ENCODE measurements at regions not wholly inside any gene's neighbourhood (a gene's known extent, or its start where the extent isn't known, plus 50 kb on each side); places are given as distances from the start of the nearest gene placed in this dataset.
A peak's percentile ranks its signal among the peaks of the same experiment; 100 is the strongest.
"Not testable (repeated sequence)": the region's sequence is repeated elsewhere in the genome, so short reads cannot be mapped to it uniquely, and the experiment has no call there.

GRCh38 chr11:13183826-13184196, 93.8 kb upstream of the BMAL1 start:
- DNase-seq: no peak

DNA sequence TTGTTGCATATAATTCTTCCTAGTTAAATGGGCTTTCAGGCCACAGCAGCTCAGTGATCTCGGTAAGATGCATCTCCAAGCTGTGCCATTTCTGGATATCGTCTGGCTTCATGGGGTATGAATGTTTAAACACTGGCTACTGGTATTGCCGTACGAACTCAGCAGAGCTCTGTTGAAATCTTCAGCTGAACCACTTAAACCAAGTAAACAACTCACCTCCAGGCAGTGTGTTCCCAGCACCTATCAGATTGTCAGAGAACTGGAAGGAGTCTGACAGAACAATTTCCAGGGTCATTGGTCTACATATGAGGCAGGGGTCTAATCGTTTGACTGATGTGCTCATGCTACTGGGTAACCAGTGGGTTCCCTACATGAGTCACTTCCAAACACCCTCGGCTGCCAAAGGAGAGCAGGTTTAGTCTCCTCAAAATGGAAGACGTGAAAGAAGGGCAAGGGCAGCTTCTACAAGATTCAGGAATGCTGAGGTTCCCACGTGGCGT, 93.2 kb upstream of the BMAL1 start:
- no peak for DNase-seq

- no peak for DNase-seq
These were observed 89.4 kb upstream of the BMAL1 start for GRCh38 chr11:13188179-13188578.

DNA sequence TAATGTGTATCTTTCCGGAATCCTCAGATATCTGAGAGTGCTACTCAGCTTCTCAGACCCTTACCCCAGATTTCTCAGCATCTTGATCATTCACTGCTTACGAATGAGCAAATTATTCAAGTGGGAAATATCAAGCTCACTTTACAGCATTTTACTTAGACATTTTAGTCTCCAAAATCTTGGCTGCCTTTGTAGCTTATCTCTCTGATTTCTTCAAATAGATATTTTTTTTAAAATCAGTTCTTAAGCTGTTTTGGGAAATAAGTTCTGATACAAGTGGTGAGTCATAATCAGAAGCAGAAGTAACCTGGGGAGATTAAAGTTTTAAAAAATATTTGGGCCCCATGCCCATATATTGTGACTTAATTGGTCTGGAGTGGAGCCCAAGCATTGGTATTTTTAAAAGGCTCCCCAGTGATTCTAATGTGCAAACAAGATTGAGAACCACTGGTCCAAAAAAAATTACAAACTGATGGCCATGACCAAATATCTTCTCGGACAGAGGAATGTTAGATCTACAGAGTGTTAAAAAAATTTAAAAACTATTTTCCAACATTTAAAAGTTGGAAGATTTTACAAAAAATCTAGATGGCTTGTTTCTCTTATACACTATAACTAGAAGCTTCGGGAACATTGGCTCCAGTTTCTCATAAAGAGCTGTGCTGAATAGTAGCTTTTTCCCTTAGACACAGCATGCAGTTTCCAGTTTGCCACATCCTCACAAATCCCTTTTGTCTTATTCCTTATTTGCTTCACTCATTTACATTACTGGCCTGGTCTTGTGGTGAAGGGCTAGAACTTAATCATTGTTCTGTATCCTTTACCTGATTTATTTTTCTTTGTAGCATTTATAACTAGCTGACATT, 87.8 kb upstream of the BMAL1 start:
- no peak for DNase-seq

DNA sequence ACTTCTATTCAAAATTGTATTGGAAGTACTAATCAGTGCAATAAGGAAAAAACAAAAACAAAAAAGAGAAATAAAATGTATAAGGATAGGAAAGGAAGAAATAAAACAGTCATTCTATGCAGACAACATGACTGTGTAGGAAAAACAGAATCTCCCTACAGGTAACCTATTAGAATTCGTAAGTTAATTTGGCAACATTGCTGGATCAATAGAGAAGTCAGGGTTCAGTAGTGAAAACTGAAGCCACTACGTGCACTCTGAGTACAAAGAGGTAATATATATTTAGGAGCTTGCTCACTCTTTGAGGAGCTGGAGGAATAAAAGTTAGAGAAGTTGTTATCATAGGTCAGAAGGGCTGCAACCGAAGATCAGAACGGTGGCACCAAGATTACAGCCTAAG, 84.0 kb upstream of the BMAL1 start:
- DNase-seq: no peak

GRCh38 chr11:13197374-13197773, 80.2 kb upstream of the BMAL1 start:
- DNase-seq: not testable (repeated sequence)

- peak in 1 of 5 experiments; percentile 20 for DNase-seq
These were observed 72.1 kb upstream of the BMAL1 start for GRCh38 chr11:13205486-13205885.

GRCh38 chr11:13206086-13206640, 71.4 kb upstream of the BMAL1 start:
- DNase-seq: peak in 1 of 5 experiments; percentile 51

DNA sequence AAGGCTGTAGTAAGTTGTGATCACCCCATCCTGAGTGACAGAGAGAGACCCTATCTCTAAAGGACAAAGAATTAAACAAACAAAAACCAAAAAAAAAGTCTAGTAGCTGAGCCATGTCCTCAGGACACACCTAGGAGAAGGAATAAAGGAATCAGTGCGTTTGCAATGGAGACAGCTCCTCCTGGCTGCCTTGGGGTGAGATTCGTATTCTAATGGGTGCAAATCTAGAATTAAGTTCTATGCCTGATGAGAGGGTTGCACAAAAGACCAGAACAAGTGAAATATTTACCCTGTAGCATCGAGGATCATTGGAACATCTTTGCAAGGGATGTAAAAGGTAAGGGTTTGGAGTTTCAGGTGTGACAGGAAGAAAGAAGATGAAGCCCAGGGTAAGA, 70.3 kb upstream of the BMAL1 start:
- DNase-seq: no peak

DNA sequence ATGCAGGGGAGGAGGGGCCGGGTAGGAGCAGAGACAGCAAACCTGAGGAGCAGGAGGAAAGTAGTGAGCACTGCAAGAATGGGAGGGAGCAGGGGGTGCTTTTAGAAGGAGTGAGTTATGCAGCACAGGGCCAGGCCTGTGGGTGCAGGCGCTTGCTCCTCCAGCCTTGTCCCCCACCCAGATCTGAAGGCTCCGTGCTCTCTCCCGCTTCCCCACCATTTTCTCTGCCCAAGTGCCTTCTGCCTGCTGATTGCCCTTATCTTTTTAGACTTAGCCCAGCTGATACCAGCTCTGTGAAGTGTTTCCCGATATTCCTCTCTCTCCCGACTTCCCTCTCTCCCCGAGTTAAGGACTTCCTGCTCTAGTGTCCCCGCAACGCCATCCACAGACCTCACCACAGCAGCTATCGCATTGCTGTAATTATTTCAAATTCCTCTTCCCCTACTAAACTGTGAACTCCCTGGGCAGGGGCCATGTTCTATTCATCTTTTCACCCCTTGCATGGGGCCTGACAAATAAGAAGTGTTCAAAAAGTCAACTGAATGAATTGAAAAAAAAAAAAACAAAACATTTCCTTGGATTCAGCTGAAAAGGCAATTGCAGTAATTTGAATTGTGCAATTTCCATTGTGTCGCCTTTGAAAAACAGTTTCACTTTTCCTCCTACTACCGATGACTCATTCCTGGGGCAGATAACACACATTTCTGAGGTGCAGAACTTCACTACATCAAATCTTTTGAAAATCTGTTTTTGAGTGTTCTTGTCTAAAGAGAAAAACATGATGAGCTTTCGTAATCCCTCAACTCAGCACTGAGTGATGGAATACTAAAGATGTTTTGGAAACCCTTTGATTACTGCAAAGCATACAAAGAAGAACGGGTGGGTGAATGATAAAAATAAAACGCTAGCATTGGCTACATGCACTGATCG, 69.7 kb upstream of the BMAL1 start:
- DNase-seq: peak in 2 of 5 experiments; percentile 15 to 86

GRCh38 chr11:13208921-13209320, 68.7 kb upstream of the BMAL1 start:
- DNase-seq: no peak

DNA sequence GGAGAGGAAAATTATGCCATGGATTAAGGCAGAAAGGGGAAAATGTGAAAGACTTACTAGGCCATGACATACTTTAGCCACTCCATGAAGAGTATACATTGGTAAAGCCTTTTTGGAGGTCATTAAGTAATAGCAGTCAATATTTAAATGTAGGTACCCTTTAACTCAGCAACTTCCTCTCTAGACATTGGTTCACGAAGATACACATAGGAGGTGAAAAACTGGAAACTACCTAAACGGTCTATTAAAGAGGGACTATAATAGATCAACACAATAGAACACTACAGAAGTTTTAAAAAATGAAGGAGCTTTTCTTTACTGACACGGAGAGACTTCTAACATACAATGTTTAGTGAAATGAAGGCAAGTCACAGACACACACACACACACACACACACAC, 68.2 kb upstream of the BMAL1 start:
- DNase-seq: no peak

GRCh38 chr11:13210424-13210823, 67.2 kb upstream of the BMAL1 start:
- peak in 1 of 5 experiments; percentile 45 for DNase-seq

DNA sequence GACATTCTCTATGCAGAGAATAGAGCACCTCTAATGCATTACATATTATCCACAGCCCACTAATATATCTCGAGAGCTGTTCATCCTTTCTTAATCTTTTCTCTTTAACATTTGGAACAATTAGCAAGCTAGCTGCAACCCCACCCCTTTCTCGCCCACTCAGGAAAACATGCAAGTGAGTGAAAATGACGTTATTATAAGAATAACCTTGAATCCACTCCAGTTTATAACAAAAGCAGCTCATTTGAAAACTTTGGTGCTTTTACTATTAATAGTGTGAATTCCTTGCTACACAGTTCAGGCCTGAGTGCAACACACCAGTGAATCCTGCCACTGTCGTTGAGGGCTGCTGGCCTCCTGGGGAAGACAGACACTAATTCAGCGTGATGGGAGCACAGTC, 63.3 kb upstream of the BMAL1 start:
- no peak for DNase-seq

DNA sequence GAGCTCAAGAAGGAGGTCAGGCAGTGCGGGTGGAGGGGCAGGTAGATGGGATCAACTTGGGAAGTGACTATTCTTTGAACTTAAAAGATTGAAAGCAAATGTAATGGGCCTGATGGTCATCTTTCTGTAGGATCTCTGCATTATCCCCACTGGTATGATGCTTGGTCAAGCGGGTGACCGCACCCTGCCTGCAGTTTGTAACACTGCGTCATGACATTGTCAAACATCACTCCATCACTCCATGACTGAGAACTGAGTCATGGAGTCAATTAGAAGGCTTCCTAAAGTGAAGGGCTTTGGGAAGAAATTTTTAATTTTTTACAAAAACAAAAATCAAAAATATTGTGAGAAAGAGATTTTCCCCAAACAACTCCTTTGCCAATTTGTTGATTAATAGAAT, 62.4 kb upstream of the BMAL1 start:
- no peak for DNase-seq

- DNase-seq: no peak
These were observed 61.4 kb upstream of the BMAL1 start for GRCh38 chr11:13216019-13216710.

GRCh38 chr11:13216711-13217075, 60.9 kb upstream of the BMAL1 start:
- DNase-seq: no peak

DNA sequence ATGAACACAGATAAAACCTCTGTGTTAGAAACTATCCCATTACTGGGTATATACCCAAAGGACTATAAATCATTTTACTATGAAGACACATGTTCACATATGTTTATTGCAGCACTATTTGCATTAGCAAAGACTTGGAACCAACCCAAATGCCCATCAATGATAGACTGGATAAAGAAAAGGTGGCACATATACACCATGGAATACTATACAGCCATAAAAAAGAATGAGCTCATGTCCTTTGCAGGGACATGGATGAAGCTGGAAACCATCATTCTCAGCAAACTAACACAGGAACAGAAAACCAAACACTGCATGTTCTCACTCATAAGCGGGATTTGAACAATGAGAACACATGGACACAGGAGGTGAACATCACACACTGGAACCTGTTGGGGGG, 58.9 kb upstream of the BMAL1 start:
- not testable (repeated sequence) for DNase-seq

GRCh38 chr11:13220148-13220547, 57.4 kb upstream of the BMAL1 start:
- DNase-seq: no peak

GRCh38 chr11:13221722-13222121, 55.9 kb upstream of the BMAL1 start:
- DNase-seq: no peak

DNA sequence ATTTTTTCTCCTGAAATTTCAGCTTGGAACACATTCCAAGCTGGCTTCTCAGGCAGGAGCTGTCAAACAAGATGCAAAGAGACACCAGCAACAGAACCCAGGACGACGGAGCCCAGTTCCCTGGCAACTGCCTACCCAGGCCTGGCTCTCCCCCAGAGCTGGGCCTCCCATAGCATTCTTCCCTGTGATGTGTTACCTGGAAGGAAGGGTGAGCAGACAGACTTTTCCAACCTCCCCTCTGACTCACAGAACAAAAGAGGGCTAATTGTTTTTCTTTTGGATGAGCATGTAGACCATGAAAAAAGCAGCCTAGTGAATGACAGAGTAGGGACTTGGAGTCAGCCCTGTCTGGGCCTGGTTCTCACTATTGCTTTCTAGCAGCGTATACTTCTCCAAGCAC, 55.3 kb upstream of the BMAL1 start:
- DNase-seq: no peak

- no peak for DNase-seq
These were observed 54.5 kb upstream of the BMAL1 start for GRCh38 chr11:13223112-13223511.

- DNase-seq: no peak
These were observed 53.3 kb upstream of the BMAL1 start for GRCh38 chr11:13224324-13224723.
